NCI-H2081 treated with DMSO at 0.1 percent for 48 hours (cell line): ENCODE measurements at regions not wholly inside any gene's neighbourhood (a gene's known extent, or its start where the extent isn't known, plus 50 kb on each side); places are given as distances from the start of the nearest gene placed in this dataset.

Experiments
- DNase-seq: peaks from one replicate; lab custom pipeline; 2025; lab: John Stamatoyannopoulos, UW

- no peak for DNase-seq
Observed at GRCh38 chr7:25557379-25557917, 329.2 kb upstream of the NPVF start.

GRCh38 chr7:25557930-25558329 lies 329.6 kb upstream of the NPVF start:
- DNase-seq: no peak

GRCh38 chr7:25558605-25559004 lies 330.3 kb upstream of the NPVF start:
- DNase-seq: no peak

- DNase-seq: no peak
Observed at GRCh38 chr7:25559581-25560367, 331.5 kb upstream of the NPVF start.

- DNase-seq: no peak
Observed at GRCh38 chr7:25562673-25563182, 334.4 kb upstream of the NPVF start.

- DNase-seq: no peak
Observed at GRCh38 chr7:25565002-25565401, 336.7 kb upstream of the NPVF start.

- no peak for DNase-seq
Observed at GRCh38 chr7:25565949-25566348, 337.7 kb upstream of the NPVF start.

GRCh38 chr7:25567430-25567829 lies 339.1 kb upstream of the NPVF start:
- no peak for DNase-seq

- DNase-seq: no peak
Observed at GRCh38 chr7:25569765-25570164, 341.5 kb upstream of the NPVF start.

GRCh38 chr7:25572423-25572822 lies 344.1 kb upstream of the NPVF start:
- DNase-seq: no peak

- DNase-seq: no peak
Observed at GRCh38 chr7:25574828-25575227, 346.5 kb upstream of the NPVF start.

GRCh38 chr7:25575634-25576033 lies 347.3 kb upstream of the NPVF start:
- no peak for DNase-seq

GRCh38 chr7:25578991-25579777 lies 350.9 kb upstream of the NPVF start:
- no peak for DNase-seq

GRCh38 chr7:25579778-25580075 lies 351.4 kb upstream of the NPVF start:
- no peak for DNase-seq

- no peak for DNase-seq
Observed at GRCh38 chr7:25580141-25580540, 351.9 kb upstream of the NPVF start.

- DNase-seq: no peak
Observed at GRCh38 chr7:25583621-25584020, 355.3 kb upstream of the NPVF start.

- DNase-seq: no peak
Observed at GRCh38 chr7:25584112-25584938, 356.0 kb upstream of the NPVF start.

- no peak for DNase-seq
Observed at GRCh38 chr7:25586513-25586912, 358.2 kb upstream of the NPVF start.

GRCh38 chr7:25594122-25594521 lies 365.8 kb upstream of the NPVF start:
- DNase-seq: no peak

- DNase-seq: no peak
Observed at GRCh38 chr7:25594728-25595127, 366.4 kb upstream of the NPVF start.

GRCh38 chr7:25595996-25596395 lies 367.7 kb upstream of the NPVF start:
- DNase-seq: no peak

- DNase-seq: no peak
Observed at GRCh38 chr7:25596443-25596842, 368.2 kb upstream of the NPVF start.
